OCI-LY7 (cell line): ENCODE measurements at regions not wholly inside any gene's neighbourhood (a gene's known extent, or its start where the extent isn't known, plus 50 kb on each side); places are given as distances from the start of the nearest gene placed in this dataset.

Experiments used
- CTCF ChIP-seq: fragments of 200-600 bp; sonication (generic); conservative IDR thresholded peaks from 2 replicates; pipeline ENCODE4 v1.5.1; 2014; ENCODE audit warnings: mild to moderate bottlenecking, antibody characterized with exemption, low read length, moderate library complexity, mixed read lengths
- EZH2phosphoT487 ChIP-seq: fragments of 200-600 bp; sonication (generic); IDR thresholded peaks from 2 replicates; pipeline ENCODE4 v1.6.1; 2018; ENCODE audit warnings: low read depth, borderline replicate concordance, mild to moderate bottlenecking, mixed run types, antibody characterized with exemption, low read length, moderate library complexity, mixed read lengths

- TF ChIP-seq CTCF (no peak), EZH2phosphoT487 (no peak)
Observed at GRCh38 chr1:68570871-68571270, 74.0 kb upstream of the DEPDC1 start.
